Loucy (cell line): ENCODE measurements at regions not wholly inside any gene's neighbourhood (a gene's known extent, or its start where the extent isn't known, plus 50 kb on each side); places are given as distances from the start of the nearest gene placed in this dataset.
"Not testable (repeated sequence)": the region's sequence is repeated elsewhere in the genome, so short reads cannot be mapped to it uniquely, and the experiment has no call there.

Experiments used
- EZH2phosphoT487 ChIP-seq: fragments of 200-600 bp; IDR thresholded peaks from 2 replicates; pipeline ENCODE4 v1.6.1; 2018; ENCODE audit warnings: antibody characterized with exemption, mild to moderate bottlenecking, moderate library complexity, borderline replicate concordance
- TF ChIP-seq, protein P1 (sequence below): fragments of 200-600 bp; sonication (generic); conservative IDR thresholded peaks from 2 replicates; pipeline ENCODE4 v1.5.1; 2014; ENCODE audit warnings: mild to moderate bottlenecking, antibody characterized with exemption, low read length

DNA sequence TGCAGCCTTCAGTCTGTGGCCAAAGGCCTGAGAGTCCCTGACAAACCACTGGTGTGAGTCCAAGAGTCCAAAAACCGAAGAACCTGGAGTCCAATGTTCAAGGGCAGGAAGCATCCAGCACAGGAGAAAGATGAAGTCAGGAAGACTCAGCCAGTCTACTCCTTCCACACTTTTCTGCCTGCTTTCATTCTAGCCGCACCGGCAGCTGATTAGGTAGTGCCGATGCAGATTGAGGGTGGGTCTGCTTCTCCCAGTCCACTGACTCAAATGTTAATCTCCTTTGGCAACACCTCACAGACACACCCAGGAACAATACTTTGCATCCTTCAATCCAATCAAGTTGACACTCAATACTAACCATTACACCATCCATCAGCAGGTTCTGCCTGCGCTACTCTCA is 65.2 kb upstream of the WASF3 start:
- TF ChIP-seq, protein P1, sequence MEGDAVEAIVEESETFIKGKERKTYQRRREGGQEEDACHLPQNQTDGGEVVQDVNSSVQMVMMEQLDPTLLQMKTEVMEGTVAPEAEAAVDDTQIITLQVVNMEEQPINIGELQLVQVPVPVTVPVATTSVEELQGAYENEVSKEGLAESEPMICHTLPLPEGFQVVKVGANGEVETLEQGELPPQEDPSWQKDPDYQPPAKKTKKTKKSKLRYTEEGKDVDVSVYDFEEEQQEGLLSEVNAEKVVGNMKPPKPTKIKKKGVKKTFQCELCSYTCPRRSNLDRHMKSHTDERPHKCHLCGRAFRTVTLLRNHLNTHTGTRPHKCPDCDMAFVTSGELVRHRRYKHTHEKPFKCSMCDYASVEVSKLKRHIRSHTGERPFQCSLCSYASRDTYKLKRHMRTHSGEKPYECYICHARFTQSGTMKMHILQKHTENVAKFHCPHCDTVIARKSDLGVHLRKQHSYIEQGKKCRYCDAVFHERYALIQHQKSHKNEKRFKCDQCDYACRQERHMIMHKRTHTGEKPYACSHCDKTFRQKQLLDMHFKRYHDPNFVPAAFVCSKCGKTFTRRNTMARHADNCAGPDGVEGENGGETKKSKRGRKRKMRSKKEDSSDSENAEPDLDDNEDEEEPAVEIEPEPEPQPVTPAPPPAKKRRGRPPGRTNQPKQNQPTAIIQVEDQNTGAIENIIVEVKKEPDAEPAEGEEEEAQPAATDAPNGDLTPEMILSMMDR: not testable (repeated sequence)
- TF ChIP-seq EZH2phosphoT487: not testable (repeated sequence)
